ENCODE measurements at regions not wholly inside any gene's neighbourhood (a gene's known extent, or its start where the extent isn't known, plus 50 kb on each side); places are given as distances from the start of the nearest gene placed in this dataset.

DNA sequence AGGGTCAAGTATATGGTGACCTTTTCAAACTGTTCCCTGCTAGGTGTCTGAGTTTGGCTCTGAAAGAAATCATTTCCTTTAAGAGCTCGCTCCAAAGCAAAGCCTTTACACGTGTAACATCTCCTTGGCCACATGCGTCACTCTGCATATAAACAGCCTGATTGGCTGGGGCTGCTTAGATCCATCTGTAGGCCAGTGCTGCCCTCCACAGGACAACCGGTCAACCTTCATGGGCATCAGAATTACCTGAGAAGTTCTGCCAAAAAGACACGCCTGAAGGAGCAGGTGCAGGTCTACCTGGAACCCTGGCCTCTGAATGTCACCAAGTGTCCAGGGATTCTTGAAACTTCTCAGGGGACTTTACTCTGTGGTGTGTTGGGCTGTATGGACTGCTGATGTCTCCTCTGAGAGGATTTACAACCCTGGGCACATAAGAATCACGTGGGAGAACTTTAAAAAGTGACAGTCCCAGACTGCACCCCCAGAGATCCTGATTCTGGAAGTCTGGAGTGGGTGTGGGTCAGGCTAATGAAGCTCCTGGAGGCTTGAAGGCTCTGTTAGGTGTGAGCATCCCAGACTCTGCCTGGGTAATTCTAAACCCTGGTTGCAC, 497.6 kb downstream of the GADD45G start:
- DNase-seq, result peak; percentile 88
- in situ Hi-C loops (cut with HindIII; ENCODE audit: low pct_ligation_motif_present, low sequenced_read_pairs), result no loop called here
- H3K27ac ChIP-seq, result no peak overlapping the region
- TF ChIP-seq, protein P1, sequence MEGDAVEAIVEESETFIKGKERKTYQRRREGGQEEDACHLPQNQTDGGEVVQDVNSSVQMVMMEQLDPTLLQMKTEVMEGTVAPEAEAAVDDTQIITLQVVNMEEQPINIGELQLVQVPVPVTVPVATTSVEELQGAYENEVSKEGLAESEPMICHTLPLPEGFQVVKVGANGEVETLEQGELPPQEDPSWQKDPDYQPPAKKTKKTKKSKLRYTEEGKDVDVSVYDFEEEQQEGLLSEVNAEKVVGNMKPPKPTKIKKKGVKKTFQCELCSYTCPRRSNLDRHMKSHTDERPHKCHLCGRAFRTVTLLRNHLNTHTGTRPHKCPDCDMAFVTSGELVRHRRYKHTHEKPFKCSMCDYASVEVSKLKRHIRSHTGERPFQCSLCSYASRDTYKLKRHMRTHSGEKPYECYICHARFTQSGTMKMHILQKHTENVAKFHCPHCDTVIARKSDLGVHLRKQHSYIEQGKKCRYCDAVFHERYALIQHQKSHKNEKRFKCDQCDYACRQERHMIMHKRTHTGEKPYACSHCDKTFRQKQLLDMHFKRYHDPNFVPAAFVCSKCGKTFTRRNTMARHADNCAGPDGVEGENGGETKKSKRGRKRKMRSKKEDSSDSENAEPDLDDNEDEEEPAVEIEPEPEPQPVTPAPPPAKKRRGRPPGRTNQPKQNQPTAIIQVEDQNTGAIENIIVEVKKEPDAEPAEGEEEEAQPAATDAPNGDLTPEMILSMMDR (IDR thresholded peaks at IDR 0.05; ENCODE audit: low read depth, low read length, missing control alignments), result peak; percentile 72
- H3K4me3 ChIP-seq (ENCODE audit: low read depth, low read length), result no peak overlapping the region
- H3K27me3 ChIP-seq (replicated peaks), result no peaks in the 10 kb centered on the region
- H3K36me3 ChIP-seq (replicated peaks), result no peaks in the 10 kb centered on the region

DNA sequence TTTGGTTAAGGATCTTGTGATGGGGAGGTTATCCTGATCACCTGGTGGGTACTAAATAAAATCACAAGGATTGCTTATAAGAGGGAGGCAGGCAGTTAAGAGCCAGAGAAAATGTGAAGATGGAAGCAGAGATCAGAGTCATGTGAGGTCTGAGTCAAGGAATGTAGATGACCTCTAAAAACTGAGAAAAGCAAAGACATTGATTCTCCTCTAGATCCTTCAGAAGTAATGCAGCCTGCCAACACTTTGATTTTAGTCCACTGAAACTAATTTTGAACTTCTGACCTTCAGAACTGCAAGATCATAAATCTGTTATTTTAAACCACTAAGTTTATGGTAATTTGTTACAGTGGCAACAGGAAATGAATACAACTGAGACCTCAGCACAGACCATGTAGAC, 499.0 kb downstream of the GADD45G start:
- Histone ChIP-seq H3K27me3 (replicated peaks) (no peaks in the 10 kb centered on the region), H3K27ac (no peak overlapping the region), H3K4me3 (ENCODE audit: low read depth, low read length) (no peak overlapping the region), H3K36me3 (replicated peaks) (no peaks in the 10 kb centered on the region)
- TF ChIP-seq, protein P1 (IDR thresholded peaks at IDR 0.05; ENCODE audit: low read depth, low read length, missing control alignments), result no peak
- no peak for DNase-seq
- in situ Hi-C loops (cut with HindIII; ENCODE audit: low pct_ligation_motif_present, low sequenced_read_pairs), result no loop called here

DNA sequence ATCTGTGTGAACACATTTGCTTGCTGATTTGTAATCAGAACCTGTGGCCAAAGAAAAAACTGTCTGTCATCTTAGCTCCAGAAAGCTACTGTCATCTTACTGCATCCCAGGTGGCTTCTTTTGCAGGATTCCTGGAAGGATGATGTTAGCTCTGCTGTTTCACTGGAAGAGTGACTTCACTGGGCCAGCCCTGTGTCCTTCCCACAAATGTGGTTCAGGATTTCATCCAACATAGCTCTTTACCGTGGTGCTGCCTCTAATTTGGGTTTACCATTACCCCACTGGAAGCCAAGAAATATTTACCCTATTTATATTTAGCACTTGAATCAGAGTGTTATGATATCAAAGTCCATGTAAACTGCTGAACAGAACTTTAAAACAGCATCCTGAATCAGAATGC, 501.0 kb downstream of the GADD45G start:
- H3K36me3 ChIP-seq (replicated peaks), result no peaks in the 10 kb centered on the region
- TF ChIP-seq, protein P1 (IDR thresholded peaks at IDR 0.05; ENCODE audit: low read depth, low read length, missing control alignments), result no peak
- DNase-seq, result no peak
- in situ Hi-C loops (cut with HindIII; ENCODE audit: low pct_ligation_motif_present, low sequenced_read_pairs), result no loop called here
- H3K27ac ChIP-seq, result no peak overlapping the region
- no peaks in the 10 kb centered on the region for H3K27me3 ChIP-seq (replicated peaks)
- no peak overlapping the region for H3K4me3 ChIP-seq (ENCODE audit: low read depth, low read length)

DNA sequence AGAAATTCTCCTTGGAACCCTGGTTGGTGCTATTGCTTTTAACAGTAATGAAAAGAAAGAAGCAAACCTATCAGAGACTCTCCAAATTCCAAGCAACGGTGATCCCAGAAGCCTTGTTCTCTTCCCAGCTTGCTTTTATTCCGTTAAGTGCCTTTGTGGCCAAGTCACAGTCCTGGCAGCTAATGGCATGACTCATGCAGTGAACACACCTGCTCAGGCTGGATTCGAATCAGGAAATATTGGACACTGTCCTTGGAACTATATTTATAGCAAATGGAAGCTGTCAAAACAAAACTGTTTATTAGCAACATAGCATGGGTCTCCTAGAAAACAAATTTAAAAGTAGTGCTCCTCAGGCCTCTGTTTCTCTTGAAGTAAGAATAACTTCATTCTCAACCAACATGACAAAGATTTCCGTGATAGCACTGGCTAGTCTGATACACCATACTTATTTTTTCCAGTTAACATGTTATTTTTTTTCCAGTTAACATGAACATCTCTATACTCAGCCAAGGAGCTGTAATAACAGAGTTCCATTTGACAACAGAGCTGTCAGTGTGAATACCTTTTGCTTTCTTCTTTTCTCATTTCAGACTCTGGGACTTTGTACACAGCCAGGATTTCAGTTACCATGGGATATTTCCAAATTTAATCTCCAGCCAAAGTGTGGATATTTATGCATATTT, 502.4 kb downstream of the GADD45G start:
- Histone ChIP-seq H3K27me3 (replicated peaks) (no peaks in the 10 kb centered on the region), H3K27ac (no peak overlapping the region), H3K4me3 (ENCODE audit: low read depth, low read length) (no peak overlapping the region), H3K36me3 (replicated peaks) (no peaks in the 10 kb centered on the region)
- in situ Hi-C loops (cut with HindIII; ENCODE audit: low pct_ligation_motif_present, low sequenced_read_pairs), result no loop called here
- TF ChIP-seq, protein P1 (IDR thresholded peaks at IDR 0.05; ENCODE audit: low read depth, low read length, missing control alignments), result no peak
- DNase-seq, result no peak

DNA sequence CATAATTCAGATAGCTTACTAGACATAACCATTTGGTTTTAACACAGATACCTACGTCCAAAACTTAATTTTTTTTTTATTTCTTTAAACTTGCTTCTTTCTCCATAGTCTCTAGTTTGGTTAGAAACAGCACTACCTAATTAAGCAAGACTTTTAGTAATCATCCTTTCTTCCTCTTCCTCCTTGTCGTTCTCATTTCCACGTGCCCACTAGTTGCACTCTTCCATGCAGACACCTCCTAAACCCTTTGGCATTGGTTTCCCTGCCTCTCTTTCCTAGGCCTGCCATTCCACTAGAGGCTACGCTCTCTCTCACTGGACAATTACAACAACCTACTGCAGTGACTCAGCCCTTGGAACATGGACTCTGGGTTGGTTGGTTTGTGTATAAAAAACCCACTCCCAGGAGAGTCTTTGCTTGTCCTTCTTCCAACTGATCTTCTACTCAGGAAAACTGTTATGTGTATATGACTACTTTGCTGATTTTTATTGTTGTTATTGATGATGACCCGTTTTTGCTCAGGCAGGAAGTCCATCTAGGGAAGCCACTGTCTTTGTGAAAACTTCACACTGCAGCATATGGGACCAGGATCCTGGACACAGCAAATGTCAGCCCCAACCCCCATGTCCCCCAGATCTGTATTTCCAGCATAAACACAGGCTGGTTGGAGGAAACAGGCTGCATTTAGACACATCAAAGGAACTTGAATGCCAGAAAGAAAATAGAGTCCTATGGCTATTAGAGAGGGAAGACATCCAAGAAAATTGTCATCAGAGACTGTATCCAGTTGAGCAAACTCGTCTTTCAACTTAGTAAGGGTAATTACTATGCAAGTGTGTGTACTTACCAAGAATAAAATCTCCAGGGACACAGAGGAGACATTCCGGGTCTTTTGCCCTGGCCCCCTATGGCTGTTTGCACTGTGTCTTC, 503.2 kb downstream of the GADD45G start:
- TF ChIP-seq, protein P1 (IDR thresholded peaks at IDR 0.05; ENCODE audit: low read depth, low read length, missing control alignments), result no peak
- Histone ChIP-seq H3K27ac (no peak overlapping the region), H3K27me3 (replicated peaks) (no peaks in the 10 kb centered on the region), H3K4me3 (ENCODE audit: low read depth, low read length) (no peak overlapping the region), H3K36me3 (replicated peaks) (no peaks in the 10 kb centered on the region)
- no peak for DNase-seq
- in situ Hi-C loops (cut with HindIII; ENCODE audit: low pct_ligation_motif_present, low sequenced_read_pairs), result no loop called here

Data from brain microvascular endothelial cell (primary cell).